ENCODE measurements at regions not wholly inside any gene's neighbourhood (a gene's known extent, or its start where the extent isn't known, plus 50 kb on each side); places are given as distances from the start of the nearest gene placed in this dataset.
"Not testable (repeated sequence)": the region's sequence is repeated elsewhere in the genome, so short reads cannot be mapped to it uniquely, and the experiment has no call there.

DNA sequence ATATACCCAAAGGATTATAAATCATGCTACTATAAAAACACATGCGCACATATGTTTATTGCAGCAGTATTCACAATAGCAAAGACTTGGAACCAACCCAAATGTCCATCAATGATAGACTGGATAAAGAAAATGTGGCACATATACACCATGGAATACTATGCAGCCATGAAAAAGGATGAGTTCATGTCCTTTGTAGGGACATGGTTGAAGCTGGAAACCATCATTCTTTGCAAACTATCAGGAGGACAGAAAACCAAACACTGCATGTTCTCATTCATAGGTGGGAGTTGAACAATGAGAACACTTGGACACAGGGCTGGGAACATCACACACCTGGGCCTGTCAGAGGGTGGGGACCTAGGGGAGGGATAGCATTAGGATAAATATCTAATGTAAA is 98.9 kb upstream of the BCHE start:
- not testable (repeated sequence) for DNase-seq (ENCODE audit: extremely low read depth in 1 of 11, low read depth in 9 of 11, low spot score in 4 of 11)

- DNase-seq (ENCODE audit: extremely low read depth in 1 of 11, low read depth in 9 of 11, low spot score in 4 of 11) = not testable (repeated sequence)
Observed at GRCh38 chr3:165924301-165924791, 87.1 kb upstream of the BCHE start.

DNA sequence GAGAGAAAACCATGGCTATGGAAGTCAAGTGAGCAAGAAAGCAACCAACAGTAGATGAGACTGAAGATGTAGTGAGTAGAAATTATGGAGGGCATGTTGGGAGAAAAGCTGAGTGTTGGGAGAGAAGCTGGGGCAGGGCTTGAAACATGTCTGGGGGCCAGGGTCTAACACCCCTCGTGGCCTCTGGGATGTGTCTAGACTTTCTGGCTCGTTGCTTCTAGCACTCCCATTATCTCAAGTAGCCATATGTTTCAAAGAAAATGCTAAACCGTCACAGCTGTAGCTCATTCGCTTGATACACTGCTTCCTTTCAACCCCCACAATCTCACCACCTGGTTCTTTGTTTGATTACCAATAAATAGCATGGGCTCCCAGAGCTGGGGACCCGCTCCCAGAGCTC is 83.8 kb upstream of the BCHE start:
- DNase-seq (ENCODE audit: extremely low read depth in 1 of 11, low read depth in 9 of 11, low spot score in 4 of 11) = no peak

- DNase-seq (ENCODE audit: extremely low read depth in 1 of 11, low read depth in 9 of 11, low spot score in 4 of 11) = peak in 1 of 11 donors; percentile 0
Observed at GRCh38 chr3:165919284-165919683, 82.1 kb upstream of the BCHE start.

GRCh38 chr3:165918657-165918979 is 81.4 kb upstream of the BCHE start:
- DNase-seq (ENCODE audit: extremely low read depth in 1 of 11, low read depth in 9 of 11, low spot score in 4 of 11) = no peak

DNA sequence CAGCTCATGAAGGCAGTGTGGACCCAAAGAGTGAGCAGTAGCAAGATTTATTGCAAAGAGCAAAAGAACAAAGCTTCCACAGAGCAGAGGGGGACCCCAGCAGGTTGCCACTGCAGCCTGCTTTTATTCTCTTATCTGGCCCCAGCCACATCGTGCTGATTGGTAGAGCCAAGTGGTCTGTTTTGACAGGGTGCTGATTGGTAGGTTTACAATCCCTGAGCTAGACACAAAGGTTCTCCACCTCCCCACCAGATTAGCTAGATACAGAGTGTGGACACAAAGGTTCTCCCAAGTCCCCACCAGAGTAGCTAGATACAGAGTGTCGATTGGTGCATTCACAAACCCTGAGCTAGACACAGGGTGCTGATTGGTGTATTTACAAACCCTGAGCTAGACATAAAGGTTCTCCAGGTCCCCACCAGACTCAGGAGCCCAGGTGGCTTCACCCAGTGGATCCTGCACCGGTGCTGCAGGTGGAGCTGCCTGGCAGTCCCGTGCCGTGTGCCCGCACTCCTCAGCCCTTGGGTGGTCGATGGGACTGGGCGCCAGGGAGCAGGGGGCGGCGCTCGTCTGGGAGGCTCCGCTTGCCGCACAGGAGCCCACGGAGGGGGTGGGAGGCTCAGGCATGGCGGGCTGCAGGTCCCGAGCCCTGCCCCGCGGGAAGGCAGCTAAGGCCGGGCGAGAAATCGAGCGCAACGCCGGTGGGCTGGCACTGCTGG is 80.9 kb upstream of the BCHE start:
- not testable (repeated sequence) for DNase-seq (ENCODE audit: extremely low read depth in 1 of 11, low read depth in 9 of 11, low spot score in 4 of 11)

DNA sequence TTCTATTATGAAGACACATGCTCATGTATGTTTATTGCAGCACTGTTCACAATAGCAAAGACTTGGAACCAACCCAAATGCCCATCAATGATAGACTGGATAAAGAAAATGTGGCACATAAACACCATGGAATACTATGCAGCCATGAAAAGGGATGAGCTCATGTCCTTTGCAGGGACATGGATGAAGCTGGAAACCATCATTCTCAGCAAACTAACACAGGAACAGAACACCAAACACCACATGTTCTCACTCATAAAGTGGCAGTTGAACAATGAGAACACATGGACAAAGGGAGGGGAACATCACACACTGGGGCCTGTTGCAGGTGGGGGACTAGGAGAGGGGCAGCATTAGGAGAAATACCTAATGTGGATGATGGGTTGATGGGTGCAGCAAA is 77.9 kb upstream of the BCHE start:
- DNase-seq (ENCODE audit: extremely low read depth in 1 of 11, low read depth in 9 of 11, low spot score in 4 of 11) = not testable (repeated sequence)

DNA sequence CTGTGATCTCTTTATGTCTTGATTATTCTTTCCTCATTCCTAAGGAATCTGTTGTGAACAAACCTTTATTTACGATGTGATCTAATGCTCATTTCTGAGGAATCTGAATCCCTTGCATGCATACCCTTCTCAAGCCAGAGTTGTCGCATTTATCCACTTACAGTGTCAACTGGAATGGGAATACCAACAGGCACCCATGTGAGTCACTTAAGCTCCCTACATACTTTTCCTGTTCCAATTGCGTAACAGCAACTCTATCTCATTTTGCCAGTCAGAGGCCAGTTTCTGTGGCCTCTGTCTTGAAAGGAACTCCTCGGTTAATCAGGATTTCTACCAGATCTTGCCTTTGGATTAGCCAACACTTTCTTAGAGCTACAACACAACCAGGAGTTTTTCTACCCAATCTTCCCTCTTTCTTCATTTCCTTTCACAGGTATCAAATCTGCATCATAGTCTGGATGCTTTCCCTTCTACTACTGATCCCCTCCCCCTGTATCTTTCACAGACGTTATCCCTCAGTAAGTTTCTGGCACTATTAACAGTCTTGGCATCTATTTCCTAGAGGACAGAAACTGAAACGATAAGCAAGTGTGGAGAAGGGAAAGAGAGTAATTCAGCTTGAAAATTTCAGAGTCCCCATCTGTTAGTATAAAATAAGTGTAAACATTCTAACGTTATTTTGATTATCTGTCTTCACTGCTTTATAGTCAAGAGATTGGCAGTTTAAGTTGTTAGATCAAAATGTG is 66.8 kb upstream of the BCHE start:
- DNase-seq (ENCODE audit: extremely low read depth in 1 of 11, low read depth in 9 of 11, low spot score in 4 of 11) = no peak

DNA sequence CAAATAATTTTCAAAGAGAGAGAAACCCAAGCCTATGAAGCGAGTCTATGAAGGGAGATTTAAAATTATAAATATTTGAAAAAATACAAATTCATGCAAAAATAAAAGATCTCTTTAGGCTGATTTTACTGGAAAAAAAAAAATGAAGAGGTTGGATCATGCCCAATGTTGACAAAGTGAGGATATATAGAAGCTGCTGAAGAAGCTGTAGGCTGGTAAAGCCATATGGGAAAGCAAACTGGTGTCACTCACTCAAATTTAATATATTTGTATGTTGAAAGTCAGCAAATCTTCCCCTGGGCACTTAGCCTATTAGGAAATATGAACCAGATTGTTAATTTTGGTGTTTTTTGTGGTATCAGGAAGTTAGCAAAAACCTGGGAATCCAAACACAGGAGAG is 61.8 kb upstream of the BCHE start:
- no peak for DNase-seq (ENCODE audit: extremely low read depth in 1 of 11, low read depth in 9 of 11, low spot score in 4 of 11)

- no peak for DNase-seq (ENCODE audit: extremely low read depth in 1 of 11, low read depth in 9 of 11, low spot score in 4 of 11)
Observed at GRCh38 chr3:165897137-165897536, 59.9 kb upstream of the BCHE start.

- no peak for DNase-seq (ENCODE audit: extremely low read depth in 1 of 11, low read depth in 9 of 11, low spot score in 4 of 11)
Observed at GRCh38 chr3:165895919-165896318, 58.7 kb upstream of the BCHE start.

DNA sequence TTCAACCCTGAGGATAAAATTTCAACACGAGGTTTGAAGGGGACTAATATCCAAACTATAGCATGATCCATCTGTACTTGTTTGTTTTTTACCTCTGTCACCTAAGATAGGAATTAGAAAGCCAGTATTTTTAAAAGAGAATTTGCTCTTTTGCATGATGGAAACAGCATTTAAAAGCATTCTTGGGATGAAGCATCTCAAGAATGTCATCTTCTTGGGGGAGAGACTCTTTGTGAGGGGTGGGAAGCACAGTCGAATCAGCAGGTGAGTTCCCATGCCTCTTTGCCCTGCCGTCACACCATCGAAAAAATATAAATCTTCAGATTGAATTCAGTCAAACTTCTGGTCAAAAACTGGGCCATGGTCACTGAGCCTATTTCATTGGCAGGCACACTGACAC is 55.3 kb upstream of the BCHE start:
- no peak for DNase-seq (ENCODE audit: extremely low read depth in 1 of 11, low read depth in 9 of 11, low spot score in 4 of 11)

Measured in renal cortex interstitium (tissue), 11 donors.